ENCODE measurements at regions not wholly inside any gene's neighbourhood (a gene's known extent, or its start where the extent isn't known, plus 50 kb on each side); places are given as distances from the start of the nearest gene placed in this dataset.

DNA sequence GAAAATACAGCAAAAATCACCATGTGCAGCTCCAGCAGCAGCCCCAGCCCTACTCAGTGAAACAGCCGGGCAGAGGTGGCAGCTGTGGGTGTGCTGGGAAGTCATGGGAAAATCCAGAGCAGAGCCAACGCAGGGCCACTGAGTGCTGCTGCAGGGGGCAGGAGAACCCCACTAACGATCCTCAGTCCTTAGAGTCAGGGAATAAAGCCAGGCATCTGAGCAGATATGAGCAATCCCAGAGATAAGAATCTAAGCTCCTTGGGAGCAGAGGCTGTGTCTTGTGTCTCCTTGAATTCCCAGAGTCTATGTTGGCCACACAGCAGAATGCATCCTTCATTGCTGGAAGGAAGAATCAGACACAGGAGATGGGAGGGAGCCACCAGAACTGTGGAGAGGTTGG lies 493.1 kb upstream of the MAP3K7 start:
- no peak overlapping the region for H3K4me3 ChIP-seq (ENCODE audit: low read depth, low read length, poor library complexity, severe bottlenecking)
- no peaks in the 10 kb centered on the region for H3K9me3 ChIP-seq (ENCODE audit: low read depth, low read length, poor library complexity, severe bottlenecking)
- ChIA-PET CTCF (interaction anchor here (0.9 kb wide), 1 partner anchor 139 kb away, joined by 3 read pairs; no protein-coding TSS in a partner anchor), POLR2A (ENCODE audit: low non-redundant PET) (no interaction called here)
- no TSS peak for BruUV-seq (replicated peaks)
- peaks cover 32% of the 10 kb centered on the region for H3K4me1 ChIP-seq (ENCODE audit: insufficient read depth, low read length, poor library complexity, severe bottlenecking)
- no peak overlapping the region for H3K27ac ChIP-seq (ENCODE audit: low read depth, low read length, poor library complexity, severe bottlenecking)
- no peaks in the 10 kb centered on the region for H3K36me3 ChIP-seq (ENCODE audit: insufficient read depth, low read length, poor library complexity, severe bottlenecking)
- TF ChIP-seq, protein P1, sequence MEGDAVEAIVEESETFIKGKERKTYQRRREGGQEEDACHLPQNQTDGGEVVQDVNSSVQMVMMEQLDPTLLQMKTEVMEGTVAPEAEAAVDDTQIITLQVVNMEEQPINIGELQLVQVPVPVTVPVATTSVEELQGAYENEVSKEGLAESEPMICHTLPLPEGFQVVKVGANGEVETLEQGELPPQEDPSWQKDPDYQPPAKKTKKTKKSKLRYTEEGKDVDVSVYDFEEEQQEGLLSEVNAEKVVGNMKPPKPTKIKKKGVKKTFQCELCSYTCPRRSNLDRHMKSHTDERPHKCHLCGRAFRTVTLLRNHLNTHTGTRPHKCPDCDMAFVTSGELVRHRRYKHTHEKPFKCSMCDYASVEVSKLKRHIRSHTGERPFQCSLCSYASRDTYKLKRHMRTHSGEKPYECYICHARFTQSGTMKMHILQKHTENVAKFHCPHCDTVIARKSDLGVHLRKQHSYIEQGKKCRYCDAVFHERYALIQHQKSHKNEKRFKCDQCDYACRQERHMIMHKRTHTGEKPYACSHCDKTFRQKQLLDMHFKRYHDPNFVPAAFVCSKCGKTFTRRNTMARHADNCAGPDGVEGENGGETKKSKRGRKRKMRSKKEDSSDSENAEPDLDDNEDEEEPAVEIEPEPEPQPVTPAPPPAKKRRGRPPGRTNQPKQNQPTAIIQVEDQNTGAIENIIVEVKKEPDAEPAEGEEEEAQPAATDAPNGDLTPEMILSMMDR (conservative IDR thresholded peaks at IDR 0.05; ENCODE audit: low read depth, low read length): 0 out of 2 replicates have a peak, but pooled peaks have one; percentile 18
- TF ChIP-seq EZH2 (IDR thresholded peaks at IDR 0.05; ENCODE audit: borderline replicate concordance, low read depth, low read length, poor library complexity, severe bottlenecking): no peak
- intact Hi-C loops (cut with micrococcal nuclease; ENCODE audit: unreplicated experiment): loop anchor here (2.0 to 10.0 kb wide), 6 partner anchors 65 to 1565 kb away; no protein-coding TSS in a partner anchor
- no peaks in the 10 kb centered on the region for H3K27me3 ChIP-seq (replicated peaks; ENCODE audit: insufficient read depth, low read depth, low read length, poor library complexity)
- peak; percentile 41 for DNase-seq (ENCODE audit: low spot score)

DNA sequence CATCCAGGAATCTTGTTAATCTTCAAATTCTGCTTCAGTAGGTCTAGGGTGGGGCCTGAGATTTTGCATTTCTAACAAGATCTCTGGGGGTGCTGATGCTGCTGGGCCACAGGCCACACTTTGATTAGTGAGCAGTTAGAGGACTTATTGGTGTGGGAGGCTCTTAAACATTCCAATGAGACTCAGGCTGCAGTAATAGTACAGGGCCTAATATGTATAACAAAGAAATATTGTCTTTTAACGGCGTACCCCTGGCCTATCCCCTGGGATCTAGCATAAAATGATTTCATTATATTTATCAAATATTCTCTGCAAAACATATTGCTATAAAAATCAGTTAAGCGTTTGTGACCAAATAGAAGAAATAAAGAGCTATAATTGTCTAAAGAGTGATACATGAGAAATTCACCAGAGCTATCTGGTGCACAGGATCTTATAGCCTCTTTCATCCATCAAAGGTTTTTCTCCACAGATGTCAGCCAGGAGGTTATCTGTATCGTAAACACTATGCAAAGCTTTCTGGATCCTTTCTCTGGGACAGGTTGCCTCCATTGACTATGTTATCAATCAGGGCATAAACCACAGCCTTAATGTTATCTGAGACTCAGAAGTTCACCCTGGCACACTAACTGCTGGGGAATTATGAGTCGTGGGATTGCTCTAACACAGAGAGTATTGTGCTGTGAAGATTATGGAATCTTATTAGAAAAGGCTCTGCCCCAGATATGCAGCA lies 488.5 kb upstream of the MAP3K7 start:
- intact Hi-C loops (cut with micrococcal nuclease; ENCODE audit: unreplicated experiment): loop anchor here (10.0 kb wide), 1 partner anchor 461 kb away; no protein-coding TSS in a partner anchor
- H3K9me3 ChIP-seq (ENCODE audit: low read depth, low read length, poor library complexity, severe bottlenecking): no peaks in the 10 kb centered on the region
- H3K4me3 ChIP-seq (ENCODE audit: low read depth, low read length, poor library complexity, severe bottlenecking): no peak overlapping the region
- TF ChIP-seq, protein P1 (conservative IDR thresholded peaks at IDR 0.05; ENCODE audit: low read depth, low read length): no peak
- TF ChIP-seq EZH2 (IDR thresholded peaks at IDR 0.05; ENCODE audit: borderline replicate concordance, low read depth, low read length, poor library complexity, severe bottlenecking): no peak
- no peak for DNase-seq (ENCODE audit: low spot score)
- H3K27me3 ChIP-seq (replicated peaks; ENCODE audit: insufficient read depth, low read depth, low read length, poor library complexity): no peaks in the 10 kb centered on the region
- no TSS peak for BruUV-seq (replicated peaks)
- CTCF ChIA-PET: no interaction called here
- no peaks in the 10 kb centered on the region for H3K36me3 ChIP-seq (ENCODE audit: insufficient read depth, low read length, poor library complexity, severe bottlenecking)
- no peaks in the 10 kb centered on the region for H3K4me1 ChIP-seq (ENCODE audit: insufficient read depth, low read length, poor library complexity, severe bottlenecking)
- no peak overlapping the region for H3K27ac ChIP-seq (ENCODE audit: low read depth, low read length, poor library complexity, severe bottlenecking)
- POLR2A ChIA-PET (ENCODE audit: low non-redundant PET): no interaction called here

DNA sequence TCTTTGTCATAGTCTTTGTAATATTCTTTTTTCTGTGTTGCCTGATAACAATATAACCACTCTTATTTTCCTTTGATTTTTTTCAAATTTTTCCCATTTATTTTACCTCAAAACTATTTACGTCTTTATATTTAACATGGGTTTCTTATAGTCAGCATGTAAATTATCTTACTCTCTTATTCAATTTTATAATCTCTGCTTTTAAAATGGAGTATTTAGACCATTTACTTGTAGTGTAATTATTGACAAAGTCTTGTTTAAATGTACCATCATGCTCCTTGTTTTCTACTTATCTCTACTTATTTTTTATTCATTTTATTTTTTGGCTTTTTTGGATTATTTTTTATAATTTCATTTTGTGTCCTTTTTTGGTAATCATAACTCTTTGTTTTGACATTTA lies 476.5 kb upstream of the MAP3K7 start:
- Histone ChIP-seq H3K4me3 (ENCODE audit: low read depth, low read length, poor library complexity, severe bottlenecking) (no peak overlapping the region), H3K36me3 (ENCODE audit: insufficient read depth, low read length, poor library complexity, severe bottlenecking) (no peaks in the 10 kb centered on the region), H3K27me3 (replicated peaks; ENCODE audit: insufficient read depth, low read depth, low read length, poor library complexity) (no peaks in the 10 kb centered on the region), H3K27ac (ENCODE audit: low read depth, low read length, poor library complexity, severe bottlenecking) (no peak overlapping the region), H3K4me1 (ENCODE audit: insufficient read depth, low read length, poor library complexity, severe bottlenecking) (peaks cover 8% of the 10 kb centered on the region), H3K9me3 (ENCODE audit: low read depth, low read length, poor library complexity, severe bottlenecking) (no peaks in the 10 kb centered on the region)
- intact Hi-C loops (cut with micrococcal nuclease; ENCODE audit: unreplicated experiment): no loop called here
- TF ChIP-seq, protein P1 (conservative IDR thresholded peaks at IDR 0.05; ENCODE audit: low read depth, low read length): no peak
- no peak for TF ChIP-seq EZH2 (IDR thresholded peaks at IDR 0.05; ENCODE audit: borderline replicate concordance, low read depth, low read length, poor library complexity, severe bottlenecking)
- POLR2A ChIA-PET (ENCODE audit: low non-redundant PET): no interaction called here
- BruUV-seq (replicated peaks): no TSS peak
- no peak for DNase-seq (ENCODE audit: low spot score)
- CTCF ChIA-PET: no interaction called here

Data from A673 (cell line).